MG63 (cell line): ENCODE measurements at regions not wholly inside any gene's neighbourhood (a gene's known extent, or its start where the extent isn't known, plus 50 kb on each side); places are given as distances from the start of the nearest gene placed in this dataset.
"Not testable (repeated sequence)": the region's sequence is repeated elsewhere in the genome, so short reads cannot be mapped to it uniquely, and the experiment has no call there.

Source experiments
- DNase-seq: peaks from one replicate; pipeline ENCODE4 v3.0.0-alpha.2; 2020
- H3K27me3 ChIP-seq: fragments of 250-450 bp; sonication (Bioruptor Pico); 2 replicates; pipeline ENCODE4 v1.5.1; 2020; ENCODE audit warnings: mild to moderate bottlenecking, moderate library complexity
- H3K36me3 ChIP-seq: fragments of 250-450 bp; sonication (Bioruptor Pico); 2 replicates; pipeline ENCODE4 v1.5.1; 2020; ENCODE audit warnings: mild to moderate bottlenecking, moderate library complexity
- H3K4me3 ChIP-seq: fragments of 250-450 bp; sonication (Bioruptor Pico); 2 replicates; pipeline ENCODE4 v1.5.1; 2020; ENCODE audit warnings: mild to moderate bottlenecking, moderate library complexity
- H3K9me3 ChIP-seq: fragments of 250-450 bp; sonication (Bioruptor Pico); 2 replicates; pipeline ENCODE4 v1.5.1; 2020; ENCODE audit warnings: mild to moderate bottlenecking, moderate library complexity

GRCh38 chr3:145063616-145064015 lies 1092.0 kb downstream of the DIPK2A start:
- Histone ChIP-seq H3K36me3 (no peaks in the 10 kb centered on the region), H3K9me3 (peaks cover 3% of the 10 kb centered on the region; the same call in 1 of the 2 replicates), H3K4me3 (no peak overlapping the region), H3K27me3 (no peaks in the 10 kb centered on the region)
- no peak for DNase-seq

- no peak for DNase-seq
- Histone ChIP-seq H3K9me3 (no peaks in the 10 kb centered on the region), H3K36me3 (no peaks in the 10 kb centered on the region), H3K27me3 (no peaks in the 10 kb centered on the region), H3K4me3 (no peak overlapping the region)
Measured at GRCh38 chr3:145070795-145071194, 1090.2 kb downstream of the PLOD2 start.

GRCh38 chr3:145079436-145079835 lies 1081.5 kb downstream of the PLOD2 start:
- H3K27me3 ChIP-seq = no peaks in the 10 kb centered on the region
- H3K9me3 ChIP-seq = no peaks in the 10 kb centered on the region
- no peaks in the 10 kb centered on the region for H3K36me3 ChIP-seq
- DNase-seq = no peak
- no peak overlapping the region for H3K4me3 ChIP-seq

GRCh38 chr3:145087038-145087437 lies 1073.9 kb downstream of the PLOD2 start:
- DNase-seq = no peak
- no peaks in the 10 kb centered on the region for H3K36me3 ChIP-seq
- no peaks in the 10 kb centered on the region for H3K27me3 ChIP-seq
- H3K9me3 ChIP-seq = no peaks in the 10 kb centered on the region
- H3K4me3 ChIP-seq = no peak overlapping the region

- Histone ChIP-seq H3K27me3 (no peaks in the 10 kb centered on the region), H3K9me3 (no peaks in the 10 kb centered on the region), H3K36me3 (no peaks in the 10 kb centered on the region), H3K4me3 (no peak overlapping the region)
- DNase-seq = no peak
Measured at GRCh38 chr3:145088917-145089316, 1072.1 kb downstream of the PLOD2 start.

GRCh38 chr3:145089337-145089736 lies 1071.6 kb downstream of the PLOD2 start:
- no peak overlapping the region for H3K4me3 ChIP-seq

GRCh38 chr3:145094355-145094941 lies 1066.5 kb downstream of the PLOD2 start:
- H3K4me3 ChIP-seq = no peak overlapping the region
- H3K27me3 ChIP-seq = no peaks in the 10 kb centered on the region
- DNase-seq = peak; percentile 7
- H3K36me3 ChIP-seq = no peaks in the 10 kb centered on the region
- no peaks in the 10 kb centered on the region for H3K9me3 ChIP-seq

More at GRCh38 chr3:145089337-145089736, 1071.6 kb downstream of the PLOD2 start:
- no peak for DNase-seq
- Histone ChIP-seq H3K27me3 (no peaks in the 10 kb centered on the region), H3K36me3 (no peaks in the 10 kb centered on the region), H3K9me3 (no peaks in the 10 kb centered on the region)

- H3K4me3 ChIP-seq, H3K36me3 ChIP-seq, H3K9me3 ChIP-seq, H3K27me3 ChIP-seq, DNase-seq: not testable (repeated sequence)
Measured at GRCh38 chr3:145111141-145111540, 1049.8 kb downstream of the PLOD2 start.

GRCh38 chr3:145116769-145117168 lies 1044.2 kb downstream of the PLOD2 start:
- Histone ChIP-seq H3K27me3 (no peaks in the 10 kb centered on the region), H3K4me3 (no peak overlapping the region), H3K9me3 (no peaks in the 10 kb centered on the region), H3K36me3 (no peaks in the 10 kb centered on the region)
- no peak for DNase-seq

GRCh38 chr3:145118303-145118702 lies 1042.7 kb downstream of the PLOD2 start:
- no peak for DNase-seq
- Histone ChIP-seq H3K27me3 (no peaks in the 10 kb centered on the region), H3K36me3 (no peaks in the 10 kb centered on the region), H3K4me3 (no peak overlapping the region), H3K9me3 (no peaks in the 10 kb centered on the region)

- no peaks in the 10 kb centered on the region for H3K36me3 ChIP-seq
- no peak overlapping the region for H3K4me3 ChIP-seq
- no peak for DNase-seq
Measured at GRCh38 chr3:145124900-145125678, 1035.9 kb downstream of the PLOD2 start.

GRCh38 chr3:145133281-145133680 lies 1027.7 kb downstream of the PLOD2 start:
- Histone ChIP-seq H3K9me3 (no peaks in the 10 kb centered on the region), H3K27me3 (no peaks in the 10 kb centered on the region; the same call in 1 of the 2 replicates), H3K36me3 (no peaks in the 10 kb centered on the region), H3K4me3 (no peak overlapping the region)
- no peak for DNase-seq

More at GRCh38 chr3:145124900-145125678, 1035.9 kb downstream of the PLOD2 start:
- no peaks in the 10 kb centered on the region for H3K9me3 ChIP-seq
- no peaks in the 10 kb centered on the region; the same call in none of the 2 replicates for H3K27me3 ChIP-seq

- DNase-seq = no peak
- H3K27me3 ChIP-seq = no peaks in the 10 kb centered on the region
- H3K9me3 ChIP-seq = no peaks in the 10 kb centered on the region
- no peaks in the 10 kb centered on the region for H3K36me3 ChIP-seq
- H3K4me3 ChIP-seq = no peak overlapping the region
Measured at GRCh38 chr3:145134738-145135137, 1026.2 kb downstream of the PLOD2 start.

- Histone ChIP-seq H3K27me3 (no peaks in the 10 kb centered on the region), H3K36me3 (no peaks in the 10 kb centered on the region)
Measured at GRCh38 chr3:145144361-145144760, 1016.6 kb downstream of the PLOD2 start.

GRCh38 chr3:145145461-145145860 lies 1015.5 kb downstream of the PLOD2 start:
- Histone ChIP-seq H3K27me3 (no peaks in the 10 kb centered on the region), H3K4me3 (no peak overlapping the region), H3K9me3 (no peaks in the 10 kb centered on the region), H3K36me3 (no peaks in the 10 kb centered on the region)
- no peak for DNase-seq

More at GRCh38 chr3:145144361-145144760, 1016.6 kb downstream of the PLOD2 start:
- H3K9me3 ChIP-seq = no peaks in the 10 kb centered on the region
- H3K4me3 ChIP-seq = no peak overlapping the region
- DNase-seq = no peak

- H3K4me3 ChIP-seq = no peak overlapping the region
- H3K9me3 ChIP-seq = no peaks in the 10 kb centered on the region
- H3K27me3 ChIP-seq = no peaks in the 10 kb centered on the region; the same call in 1 of the 2 replicates
- no peak for DNase-seq
- H3K36me3 ChIP-seq = no peaks in the 10 kb centered on the region
Measured at GRCh38 chr3:145159640-145160039, 1001.3 kb downstream of the PLOD2 start.

GRCh38 chr3:145170121-145170520 lies 990.9 kb downstream of the PLOD2 start:
- Histone ChIP-seq H3K9me3 (no peaks in the 10 kb centered on the region), H3K36me3 (no peaks in the 10 kb centered on the region), H3K4me3 (no peak overlapping the region), H3K27me3 (no peaks in the 10 kb centered on the region)
- no peak for DNase-seq

GRCh38 chr3:145175626-145176025 lies 985.4 kb downstream of the PLOD2 start:
- Histone ChIP-seq H3K27me3 (no peaks in the 10 kb centered on the region), H3K4me3 (no peak overlapping the region), H3K9me3 (no peaks in the 10 kb centered on the region), H3K36me3 (no peaks in the 10 kb centered on the region)
- DNase-seq = no peak
